Fibroblast of lung (primary cell): ENCODE measurements at regions not wholly inside any gene's neighbourhood (a gene's known extent, or its start where the extent isn't known, plus 50 kb on each side); places are given as distances from the start of the nearest gene placed in this dataset.

ENCODE experiments used
- DNase-seq, 2 donors: peaks; one replicate each; pipeline versions ENCODE4 v3.0.0 to v3.0.0-alpha.2; 2010; ENCODE audit warnings: low read depth in 2 of 2
- H2AFZ ChIP-seq: 2 replicates; pipeline ENCODE4 v1.5.1; 2012; ENCODE audit warnings: low read length, control low read depth, inconsistent platforms
- H3K27ac ChIP-seq: 2 replicates; pipeline ENCODE4 v1.5.1; 2011; ENCODE audit warnings: low read length, control low read depth; ENCODE audit not compliant: insufficient read depth
- H3K27me3 ChIP-seq: 2 replicates; pipeline ENCODE4 v1.5.1; 2011; ENCODE audit warnings: mild to moderate bottlenecking, low read length; ENCODE audit not compliant: control insufficient read depth, insufficient read depth
- H3K36me3 ChIP-seq: 2 replicates; pipeline ENCODE4 v1.5.1; 2011; ENCODE audit warnings: low read length; ENCODE audit not compliant: control insufficient read depth, insufficient read depth
- H3K4me1 ChIP-seq: 2 replicates; pipeline ENCODE4 v1.5.1; 2011; ENCODE audit warnings: low read length; ENCODE audit not compliant: control insufficient read depth, insufficient read depth; ENCODE audit errors: extremely low read depth
- H3K4me2 ChIP-seq: 2 replicates; pipeline ENCODE4 v1.5.1; 2011; ENCODE audit warnings: low read length, control low read depth; ENCODE audit not compliant: insufficient read depth; ENCODE audit errors: extremely low read depth
- H3K4me3 ChIP-seq, 4 experiments: fragments of 200-600 bp in 1 of 4; sonication (generic) in 1 of 4; replicated peaks in 1 of 4; 2 replicates each; pipeline ENCODE4 v1.5.1; 2011 to 2016; ENCODE audit warnings: low read length in 4 of 4, low read depth in 3 of 4, mild to moderate bottlenecking in 3 of 4, control low read depth in 2 of 4, inconsistent platforms in 1 of 4, mixed read lengths in 1 of 4; ENCODE audit not compliant: insufficient read depth in 1 of 4; ENCODE audit errors: control extremely low read depth in 1 of 4
- H3K79me2 ChIP-seq: 2 replicates; pipeline ENCODE4 v1.5.1; 2012; ENCODE audit warnings: mild to moderate bottlenecking, low read length, inconsistent platforms; ENCODE audit not compliant: control insufficient read depth, insufficient read depth
- H3K9ac ChIP-seq: 2 replicates; pipeline ENCODE4 v1.5.1; 2011; ENCODE audit warnings: mild to moderate bottlenecking, low read length, control low read depth; ENCODE audit not compliant: insufficient read depth
- H3K9me3 ChIP-seq: 2 replicates; pipeline ENCODE4 v1.5.1; 2012; ENCODE audit warnings: low read depth, low read length; ENCODE audit not compliant: control insufficient read depth, insufficient read depth
- H4K20me1 ChIP-seq: 2 replicates; pipeline ENCODE4 v1.5.1; 2011; ENCODE audit warnings: low read length; ENCODE audit not compliant: control insufficient read depth, insufficient read depth; ENCODE audit errors: extremely low read depth
- CTCF ChIP-seq, 2 donors: IDR thresholded peaks in 1 of 2; conservative IDR thresholded peaks in 1 of 2; 1 replicate in 1 of 2; 2 replicates in 1 of 2; pipeline ENCODE4 v1.5.1; 2011 to 2012; ENCODE audit warnings: low read length in 2 of 2, control low read depth in 1 of 2, inconsistent platforms in 1 of 2, low read depth in 1 of 2, mild to moderate bottlenecking in 1 of 2
- EZH2 ChIP-seq: IDR thresholded peaks from 2 replicates; pipeline ENCODE4 v1.5.1; 2012; ENCODE audit warnings: low read length, control low read depth, mild to moderate bottlenecking; ENCODE audit errors: missing control alignments

- no peaks in the 10 kb centered on the region for H3K9me3 ChIP-seq
- no peaks in the 10 kb centered on the region for H4K20me1 ChIP-seq
- no peaks in the 10 kb centered on the region for H3K27me3 ChIP-seq
- no peak overlapping the region for H3K9ac ChIP-seq
- H3K27ac ChIP-seq, result no peak overlapping the region
- no peak overlapping the region for H3K4me3 ChIP-seq
- H3K36me3 ChIP-seq, result no peaks in the 10 kb centered on the region
- H3K4me1 ChIP-seq, result no peaks in the 10 kb centered on the region
- TF ChIP-seq CTCF (conservative IDR thresholded peaks at IDR 0.05 in 1 of 2, IDR thresholded peaks at IDR 0.05 in 1 of 2; ENCODE audit: low read depth in 1 of 2, low read length in 2 of 2) (no peak), EZH2 (no peak)
- H3K79me2 ChIP-seq, result no peaks in the 10 kb centered on the region
- H3K4me2 ChIP-seq, result no peak overlapping the region
- no peak overlapping the region for H2AFZ ChIP-seq
- no peak for DNase-seq
Measured at GRCh38 chr1:72568113-72568512, 285.8 kb upstream of the NEGR1 start.

- peak; percentile 6 to 60 for DNase-seq
- H2AFZ ChIP-seq, result no peak overlapping the region
- H4K20me1 ChIP-seq, result no peaks in the 10 kb centered on the region
- H3K36me3 ChIP-seq, result no peaks in the 10 kb centered on the region
- no peak overlapping the region for H3K27ac ChIP-seq
- H3K27me3 ChIP-seq, result no peaks in the 10 kb centered on the region
- TF ChIP-seq EZH2 (no peak), CTCF (conservative IDR thresholded peaks at IDR 0.05 in 1 of 2, IDR thresholded peaks at IDR 0.05 in 1 of 2; ENCODE audit: low read depth in 1 of 2, low read length in 2 of 2) (no peak)
- no peak overlapping the region for H3K9ac ChIP-seq
- H3K79me2 ChIP-seq, result no peaks in the 10 kb centered on the region
- H3K9me3 ChIP-seq, result no peaks in the 10 kb centered on the region
- H3K4me2 ChIP-seq, result no peak overlapping the region
- H3K4me1 ChIP-seq, result no peaks in the 10 kb centered on the region
- H3K4me3 ChIP-seq, result no peak overlapping the region
Measured at GRCh38 chr1:72567521-72567920, 285.2 kb upstream of the NEGR1 start.

- Histone ChIP-seq H3K27me3 (no peaks in the 10 kb centered on the region), H3K4me3 (no peak overlapping the region), H3K9me3 (no peaks in the 10 kb centered on the region), H4K20me1 (no peaks in the 10 kb centered on the region), H3K4me1 (no peaks in the 10 kb centered on the region), H3K27ac (no peak overlapping the region), H3K4me2 (no peak overlapping the region), H3K36me3 (no peaks in the 10 kb centered on the region), H3K79me2 (no peaks in the 10 kb centered on the region), H2AFZ (peak overlapping the region; percentile 23), H3K9ac (no peak overlapping the region)
- TF ChIP-seq EZH2, result no peak
- no peak for TF ChIP-seq CTCF (conservative IDR thresholded peaks at IDR 0.05 in 1 of 2, IDR thresholded peaks at IDR 0.05 in 1 of 2; ENCODE audit: low read depth in 1 of 2, low read length in 2 of 2)
- no peak for DNase-seq
Measured at GRCh38 chr1:72564749-72565148, 282.4 kb upstream of the NEGR1 start.
